Endodermal cell (in vitro differentiated cells): ENCODE measurements at regions not wholly inside any gene's neighbourhood (a gene's known extent, or its start where the extent isn't known, plus 50 kb on each side); places are given as distances from the start of the nearest gene placed in this dataset.

ENCODE experiments used
- DNase-seq: peaks from one replicate; pipeline ENCODE4 v3.0.0-alpha.2; 2017
- H3K27ac ChIP-seq: 2 replicates; pipeline ENCODE4 v1.5.1; 2013; ENCODE audit warnings: mild to moderate bottlenecking, low read depth, low read length, moderate library complexity
- H3K27me3 ChIP-seq: 2 replicates; pipeline ENCODE4 v1.6.1; 2013; ENCODE audit warnings: mild to moderate bottlenecking, low read length, moderate library complexity; ENCODE audit not compliant: insufficient read depth, control insufficient read depth, poor library complexity, severe bottlenecking
- H3K36me3 ChIP-seq: 2 replicates; pipeline ENCODE4 v1.7.0; 2013; ENCODE audit warnings: mild to moderate bottlenecking, low read length, moderate library complexity; ENCODE audit not compliant: control insufficient read depth, insufficient read depth
- H3K4me1 ChIP-seq: one replicate; pipeline ENCODE4 v1.7.0; 2013; ENCODE audit warnings: low read length; ENCODE audit not compliant: control insufficient read depth, insufficient read depth
- H3K4me3 ChIP-seq: 2 replicates; pipeline ENCODE4 v1.5.1; 2013; ENCODE audit warnings: mild to moderate bottlenecking, low read length, moderate library complexity
- H3K9ac ChIP-seq: 2 replicates; pipeline ENCODE4 v1.6.1; 2013; ENCODE audit warnings: mild to moderate bottlenecking, low read length, moderate library complexity; ENCODE audit not compliant: poor library complexity, severe bottlenecking; ENCODE audit errors: extremely low read depth
- H3K9me3 ChIP-seq: 2 replicates; pipeline ENCODE4 v1.6.1; 2013; ENCODE audit warnings: mild to moderate bottlenecking, low read length, moderate library complexity; ENCODE audit not compliant: control insufficient read depth
- H3K27ac Mint-ChIP-seq: 2 replicates; pipeline ENCODE4 v1.8.0; 2020; ENCODE audit warnings: mixed read lengths
- H3K27me3 Mint-ChIP-seq: 2 replicates; pipeline ENCODE4 v1.8.0; 2021; ENCODE audit warnings: mild to moderate bottlenecking, mixed read lengths; ENCODE audit not compliant: insufficient read depth
- H3K36me3 Mint-ChIP-seq: 2 replicates; pipeline ENCODE4 v1.8.0; 2020; ENCODE audit warnings: low read depth, mixed read lengths
- H3K4me1 Mint-ChIP-seq: 2 replicates; pipeline ENCODE4 v1.8.0; 2020; ENCODE audit warnings: mixed read lengths
- H3K4me3 Mint-ChIP-seq: 2 replicates; pipeline ENCODE4 v1.8.0; 2020; ENCODE audit warnings: mild to moderate bottlenecking, moderate library complexity, mixed read lengths
- H3K9me3 Mint-ChIP-seq: 2 replicates; pipeline ENCODE4 v1.8.0; 2020; ENCODE audit warnings: mild to moderate bottlenecking, mixed read lengths
- CTCF ChIP-seq: fragments of 200-600 bp; sonication (generic); conservative IDR thresholded peaks from 2 replicates; pipeline ENCODE4 v1.5.0; 2021; ENCODE audit warnings: antibody characterized with exemption, mild to moderate bottlenecking
- WGBS, 2 experiments: methylation state at CpG; one replicate each; pipeline versions ENCODE4 v1.1.5 to v1.1.7; 2013; ENCODE audit warnings: missing lambda C conversion rate in 2 of 2, mixed read lengths in 1 of 2; ENCODE audit not compliant: insufficient coverage in 1 of 2, insufficient read length in 1 of 2; 5-methylcytosine and 5-hydroxymethylcytosine counted together

- Histone ChIP-seq H3K9me3 (no peaks in the 10 kb centered on the region), H3K36me3 (no peaks in the 10 kb centered on the region), H3K27me3 (peaks cover 5% of the 10 kb centered on the region), H3K4me1 (no peaks in the 10 kb centered on the region), H3K27ac (no peak overlapping the region), H3K4me3 (no peak overlapping the region), H3K9ac (no peak overlapping the region)
- H3K36me3 Mint-ChIP-seq: no peaks in the 10 kb centered on the region
- peaks cover 2% of the 10 kb centered on the region for H3K4me1 Mint-ChIP-seq
- TF ChIP-seq CTCF: peak; percentile 38
- H3K4me3 Mint-ChIP-seq: no peak overlapping the region
- WGBS, 2 experiments: 66 to 100% methylated on average over 4 to 11 of the region's 11 CpGs
- H3K27me3 Mint-ChIP-seq: no peaks in the 10 kb centered on the region
- no peak overlapping the region for H3K27ac Mint-ChIP-seq
- peaks cover under 1% of the 10 kb centered on the region for H3K9me3 Mint-ChIP-seq
- peak; percentile 59 for DNase-seq
Measured at GRCh38 chr6:150547502-150548222, 52.0 kb upstream of the PLEKHG1 start.

DNA sequence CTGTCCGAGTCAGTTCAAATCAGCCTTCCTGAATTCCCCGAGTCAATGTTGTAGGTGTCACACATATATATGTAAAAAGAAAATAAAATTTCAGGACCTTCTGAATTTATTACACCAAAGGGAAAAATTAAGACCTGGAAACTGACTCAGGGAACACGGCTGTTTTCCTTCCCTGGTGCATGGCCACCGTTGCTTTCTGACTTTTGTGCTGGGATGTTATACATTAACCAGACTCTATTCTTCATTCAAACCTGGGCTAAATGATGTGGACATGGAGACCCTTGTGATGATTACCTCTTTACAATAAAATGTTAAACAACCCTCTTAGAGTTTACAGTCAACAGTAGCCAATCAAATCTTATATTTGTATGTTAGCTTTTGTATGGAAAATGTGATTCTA, 51.4 kb upstream of the PLEKHG1 start:
- no peak for TF ChIP-seq CTCF
- Histone ChIP-seq H3K4me1 (no peaks in the 10 kb centered on the region), H3K4me3 (no peak overlapping the region), H3K36me3 (no peaks in the 10 kb centered on the region), H3K9ac (no peak overlapping the region), H3K27ac (no peak overlapping the region), H3K9me3 (no peaks in the 10 kb centered on the region), H3K27me3 (peaks cover 2% of the 10 kb centered on the region)
- WGBS, 2 experiments: 89 to 100% methylated on average over 1 to 4 of the region's 4 CpGs
- Mint-ChIP-seq H3K27me3 (no peaks in the 10 kb centered on the region), H3K27ac (no peak overlapping the region), H3K4me3 (no peak overlapping the region), H3K36me3 (no peaks in the 10 kb centered on the region), H3K4me1 (peaks cover 2% of the 10 kb centered on the region), H3K9me3 (peaks cover 4% of the 10 kb centered on the region)
- DNase-seq: no peak

GRCh38 chr6:150549007-150549406, 50.7 kb upstream of the PLEKHG1 start:
- H3K9me3 ChIP-seq: no peaks in the 10 kb centered on the region
- Mint-ChIP-seq H3K9me3 (peaks cover 4% of the 10 kb centered on the region), H3K36me3 (no peaks in the 10 kb centered on the region), H3K27me3 (no peaks in the 10 kb centered on the region), H3K4me3 (no peak overlapping the region), H3K27ac (no peak overlapping the region), H3K4me1 (peaks cover 2% of the 10 kb centered on the region)
- no peaks in the 10 kb centered on the region for H3K36me3 ChIP-seq
- no peak overlapping the region for H3K4me3 ChIP-seq
- no peak overlapping the region for H3K9ac ChIP-seq
- no peak for DNase-seq
- 92% methylated on average over 5 of the region's 5 CpGs; no CpG with 5 or more reads in 1 of the 2 experiments for WGBS, 2 experiments
- peak; percentile 47 for TF ChIP-seq CTCF
- H3K27ac ChIP-seq: no peak overlapping the region
- H3K4me1 ChIP-seq: no peaks in the 10 kb centered on the region
- H3K27me3 ChIP-seq: no peaks in the 10 kb centered on the region
